GM23338 (cell line): ENCODE measurements at regions not wholly inside any gene's neighbourhood (a gene's known extent, or its start where the extent isn't known, plus 50 kb on each side); places are given as distances from the start of the nearest gene placed in this dataset.

ENCODE experiments used
- CREB1 ChIP-seq: fragments of 250-450 bp; sonication (Bioruptor Pico); IDR thresholded peaks from 2 replicates; pipeline ENCODE4 v1.5.0; 2020; ENCODE audit warnings: low read depth, mild to moderate bottlenecking, moderate library complexity
- EZH2 ChIP-seq: fragments of 200-600 bp; sonication (generic); IDR thresholded peaks from one replicate; pipeline ENCODE4 v1.8.0; 2017; ENCODE audit warnings: antibody characterized with exemption, mild to moderate bottlenecking, low read depth; ENCODE audit not compliant: unreplicated experiment
- EZH2phosphoT487 ChIP-seq: fragments of 200-600 bp; sonication (generic); IDR thresholded peaks from one replicate; pipeline ENCODE4 v1.8.1; 2018; ENCODE audit warnings: antibody characterized with exemption; ENCODE audit not compliant: unreplicated experiment
- NANOG ChIP-seq: IDR thresholded peaks from 2 replicates; pipeline ENCODE4 v1.6.1; 2016; ENCODE audit warnings: antibody characterized with exemption, borderline replicate concordance
- POLR2AphosphoS5 ChIP-seq: IDR thresholded peaks from 2 replicates; pipeline ENCODE4 v1.6.1; 2016; ENCODE audit warnings: antibody characterized with exemption, low read depth
- REST ChIP-seq: IDR thresholded peaks from one replicate; pipeline ENCODE4 v1.6.1; 2018; ENCODE audit warnings: antibody characterized with exemption; ENCODE audit not compliant: unreplicated experiment
- TF ChIP-seq, protein P1 (sequence below), 2 experiments: fragments of 200-600 bp in 1 of 2; sonication (generic) in 1 of 2; conservative IDR thresholded peaks; 2 replicates each; pipeline versions ENCODE4 v1.5.1 to v1.6.1; 2016 to 2017; ENCODE audit warnings: antibody characterized with exemption in 2 of 2, low read depth in 2 of 2, mild to moderate bottlenecking in 2 of 2, moderate library complexity in 1 of 2
- TF ChIP-seq, protein P2 (sequence below): IDR thresholded peaks from 2 replicates; pipeline ENCODE4 v1.6.1; 2016; ENCODE audit warnings: antibody characterized with exemption

DNA sequence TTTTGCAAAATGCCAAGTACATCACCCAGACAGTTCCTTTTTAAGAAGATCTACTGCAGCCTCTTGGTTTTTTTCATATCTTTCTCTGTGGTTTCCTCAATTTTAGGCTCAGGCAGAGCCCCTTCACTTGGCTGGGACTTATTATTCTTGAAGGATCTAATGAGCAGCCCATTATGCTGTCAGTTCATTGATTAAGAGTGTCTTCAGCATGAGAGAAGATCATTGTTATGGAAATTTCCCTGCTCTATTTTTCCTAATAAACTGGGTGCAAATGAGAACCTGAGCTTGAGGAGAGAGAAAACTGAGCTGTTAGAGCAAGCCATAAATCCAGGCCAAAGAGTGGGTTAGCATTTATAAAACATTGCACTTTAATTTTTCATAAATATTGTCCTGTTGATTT, 146.5 kb downstream of the SEC23IP start:
- TF ChIP-seq, protein P1, sequence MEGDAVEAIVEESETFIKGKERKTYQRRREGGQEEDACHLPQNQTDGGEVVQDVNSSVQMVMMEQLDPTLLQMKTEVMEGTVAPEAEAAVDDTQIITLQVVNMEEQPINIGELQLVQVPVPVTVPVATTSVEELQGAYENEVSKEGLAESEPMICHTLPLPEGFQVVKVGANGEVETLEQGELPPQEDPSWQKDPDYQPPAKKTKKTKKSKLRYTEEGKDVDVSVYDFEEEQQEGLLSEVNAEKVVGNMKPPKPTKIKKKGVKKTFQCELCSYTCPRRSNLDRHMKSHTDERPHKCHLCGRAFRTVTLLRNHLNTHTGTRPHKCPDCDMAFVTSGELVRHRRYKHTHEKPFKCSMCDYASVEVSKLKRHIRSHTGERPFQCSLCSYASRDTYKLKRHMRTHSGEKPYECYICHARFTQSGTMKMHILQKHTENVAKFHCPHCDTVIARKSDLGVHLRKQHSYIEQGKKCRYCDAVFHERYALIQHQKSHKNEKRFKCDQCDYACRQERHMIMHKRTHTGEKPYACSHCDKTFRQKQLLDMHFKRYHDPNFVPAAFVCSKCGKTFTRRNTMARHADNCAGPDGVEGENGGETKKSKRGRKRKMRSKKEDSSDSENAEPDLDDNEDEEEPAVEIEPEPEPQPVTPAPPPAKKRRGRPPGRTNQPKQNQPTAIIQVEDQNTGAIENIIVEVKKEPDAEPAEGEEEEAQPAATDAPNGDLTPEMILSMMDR (conservative IDR thresholded peaks at IDR 0.05; ENCODE audit: low read depth in 2 of 2), result no peak
- TF ChIP-seq POLR2AphosphoS5 (no peak), CREB1 (CRISPR knock-in tag) (no peak), EZH2phosphoT487 (no peak), EZH2 (no peak), NANOG (no peak), REST (no peak)
- TF ChIP-seq, protein P2, sequence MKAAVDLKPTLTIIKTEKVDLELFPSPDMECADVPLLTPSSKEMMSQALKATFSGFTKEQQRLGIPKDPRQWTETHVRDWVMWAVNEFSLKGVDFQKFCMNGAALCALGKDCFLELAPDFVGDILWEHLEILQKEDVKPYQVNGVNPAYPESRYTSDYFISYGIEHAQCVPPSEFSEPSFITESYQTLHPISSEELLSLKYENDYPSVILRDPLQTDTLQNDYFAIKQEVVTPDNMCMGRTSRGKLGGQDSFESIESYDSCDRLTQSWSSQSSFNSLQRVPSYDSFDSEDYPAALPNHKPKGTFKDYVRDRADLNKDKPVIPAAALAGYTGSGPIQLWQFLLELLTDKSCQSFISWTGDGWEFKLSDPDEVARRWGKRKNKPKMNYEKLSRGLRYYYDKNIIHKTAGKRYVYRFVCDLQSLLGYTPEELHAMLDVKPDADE, result no peak
